Epithelial cell of prostate (primary cell): ENCODE measurements at regions not wholly inside any gene's neighbourhood (a gene's known extent, or its start where the extent isn't known, plus 50 kb on each side); places are given as distances from the start of the nearest gene placed in this dataset.

ENCODE experiments used
- DNase-seq: peaks from one replicate; pipeline ENCODE4 v3.0.0-alpha.2; 2011; ENCODE audit warnings: low read depth, low spot score
- H3K27ac ChIP-seq: fragments of 450-650 bp; 2 replicates; pipeline ENCODE4 v1.5.1; 2017; ENCODE audit warnings: mild to moderate bottlenecking

DNA sequence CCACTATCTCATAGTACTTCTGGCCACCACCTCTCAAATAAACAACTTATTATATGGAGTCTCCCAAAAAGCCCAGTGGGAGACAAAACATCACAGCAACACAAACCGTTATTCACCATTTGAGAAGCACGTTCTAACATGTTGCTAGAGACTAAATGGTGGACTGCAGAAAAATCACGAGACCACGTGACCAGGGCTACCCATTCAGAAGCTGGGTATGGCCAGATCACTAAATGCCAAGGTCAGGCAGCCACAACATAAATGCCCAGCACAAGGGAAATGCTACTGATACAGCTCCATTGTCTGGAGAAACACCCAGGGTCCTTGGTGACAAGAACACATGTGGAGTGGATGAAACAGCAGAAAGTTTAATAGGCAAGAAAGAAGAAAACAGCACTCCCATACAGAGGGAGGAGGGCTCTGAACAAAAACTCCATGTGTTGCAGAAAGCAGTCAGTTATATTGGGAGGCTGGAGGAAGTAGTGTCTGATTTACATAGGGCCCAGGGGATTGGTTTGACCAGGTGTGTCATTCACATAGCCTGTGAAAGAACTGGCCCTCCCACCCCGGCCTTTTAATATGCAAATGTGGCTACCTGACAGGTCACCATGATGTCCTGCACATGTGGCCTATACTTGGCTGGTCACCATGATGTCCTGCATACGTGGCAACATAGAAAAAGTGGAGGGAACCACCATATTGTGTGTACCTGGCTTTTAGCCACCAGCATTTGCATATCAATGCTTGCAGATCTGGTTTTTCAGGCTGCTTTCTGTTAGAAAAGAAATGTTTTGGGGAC, 97.2 kb downstream of the TRIM36 start:
- no peak for DNase-seq
- H3K27ac ChIP-seq = no peak overlapping the region

DNA sequence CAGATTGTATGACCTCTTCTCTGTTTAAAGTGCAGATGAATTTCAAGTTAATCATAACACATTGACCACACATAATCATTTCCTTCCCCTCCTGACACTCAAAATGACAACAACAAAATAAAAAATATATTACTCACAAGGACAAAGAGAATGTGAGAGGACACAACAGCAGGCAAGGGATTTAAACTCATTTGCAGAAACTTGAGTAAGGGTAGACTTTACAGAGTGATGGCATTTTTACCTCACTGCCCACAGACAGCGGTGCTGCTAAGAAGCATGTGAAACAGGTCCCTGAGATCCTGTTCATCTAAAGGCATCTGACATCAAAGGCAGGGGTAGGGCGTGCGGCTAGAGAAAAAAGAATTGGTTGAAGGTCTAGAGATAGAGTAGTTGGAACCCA, 99.0 kb downstream of the TRIM36 start:
- H3K27ac ChIP-seq = no peak overlapping the region
- DNase-seq = no peak

DNA sequence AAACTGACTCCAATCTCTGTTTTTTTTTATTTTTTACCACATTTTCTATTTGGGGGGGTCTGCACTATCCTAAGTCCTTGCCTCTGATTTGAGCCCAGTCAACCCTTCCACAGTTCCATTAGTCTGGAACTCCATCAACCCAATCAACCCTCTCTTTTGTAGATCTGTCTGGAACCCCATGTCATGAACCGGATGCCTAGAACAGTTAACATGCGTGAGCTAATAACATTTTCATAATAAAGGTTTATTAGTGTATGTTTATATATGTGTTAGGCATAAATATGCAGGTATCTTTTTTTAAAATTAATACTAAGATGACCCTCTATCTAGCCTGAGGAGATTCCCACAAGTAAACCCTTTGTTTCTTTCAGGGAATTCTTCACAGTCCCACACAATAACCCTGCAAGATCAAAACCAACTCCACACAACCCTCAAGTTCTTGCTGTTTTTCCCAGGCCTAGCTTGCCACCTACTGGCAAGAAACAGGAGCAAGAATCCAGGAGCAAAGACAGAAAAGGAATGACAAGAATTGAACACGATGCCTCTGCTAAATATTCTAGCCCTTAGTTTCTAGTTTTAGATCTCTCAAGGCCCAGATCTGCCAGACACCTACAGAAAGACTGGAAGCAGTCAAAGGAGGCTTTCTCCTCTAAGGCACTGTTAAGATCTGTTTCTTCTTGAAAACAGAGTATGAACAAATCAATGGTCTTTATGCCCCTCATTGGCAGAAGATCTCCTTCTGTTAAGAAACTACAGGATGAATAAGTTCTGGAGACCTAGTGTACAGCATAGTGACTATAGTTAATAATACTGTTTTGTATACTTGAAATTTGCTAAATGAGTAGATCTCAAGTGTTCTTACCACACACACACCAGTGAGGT, 100.4 kb downstream of the TRIM36 start:
- H3K27ac ChIP-seq = no peak overlapping the region
- no peak for DNase-seq

DNA sequence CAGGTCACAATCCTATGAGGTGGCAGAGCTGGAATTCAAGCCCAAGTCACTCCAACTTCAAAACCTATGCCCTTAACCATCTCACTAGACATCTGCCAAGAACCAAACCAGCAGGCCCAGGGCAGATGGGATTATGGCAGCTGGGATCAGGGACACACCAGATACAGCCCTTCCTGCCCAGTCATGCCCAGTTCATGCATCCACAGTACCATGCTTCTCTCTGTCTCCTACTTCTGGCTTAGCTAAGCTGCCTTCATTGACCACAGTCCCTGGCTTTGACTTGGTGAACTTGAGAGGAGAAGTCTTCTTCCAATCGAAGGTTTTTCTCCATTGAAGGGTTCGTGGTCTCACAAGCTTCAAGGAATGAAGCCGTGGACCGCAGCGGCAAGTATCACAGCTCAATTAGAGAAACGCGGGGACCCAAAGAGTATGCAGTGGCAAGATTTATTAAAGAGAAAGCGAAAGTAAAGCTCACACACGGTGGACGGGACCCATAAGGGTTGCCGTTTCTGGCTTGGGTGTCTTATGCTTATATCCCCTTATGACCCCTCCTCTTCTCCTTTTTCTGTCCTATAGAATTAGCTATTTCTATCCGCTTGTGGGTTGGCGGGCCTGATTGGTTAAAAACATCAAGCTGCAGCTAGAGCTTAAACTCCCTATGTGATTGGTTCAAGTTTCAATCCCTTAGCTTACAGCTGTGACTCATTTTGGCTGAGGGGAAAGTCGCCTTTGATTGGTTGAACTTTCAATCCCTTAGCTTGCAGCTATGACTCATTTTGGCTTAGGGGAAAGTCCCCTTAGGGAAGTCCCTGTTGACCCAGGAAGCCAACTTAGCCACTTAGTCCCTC, 101.2 kb downstream of the TRIM36 start:
- DNase-seq = no peak
- no peak overlapping the region for H3K27ac ChIP-seq

DNA sequence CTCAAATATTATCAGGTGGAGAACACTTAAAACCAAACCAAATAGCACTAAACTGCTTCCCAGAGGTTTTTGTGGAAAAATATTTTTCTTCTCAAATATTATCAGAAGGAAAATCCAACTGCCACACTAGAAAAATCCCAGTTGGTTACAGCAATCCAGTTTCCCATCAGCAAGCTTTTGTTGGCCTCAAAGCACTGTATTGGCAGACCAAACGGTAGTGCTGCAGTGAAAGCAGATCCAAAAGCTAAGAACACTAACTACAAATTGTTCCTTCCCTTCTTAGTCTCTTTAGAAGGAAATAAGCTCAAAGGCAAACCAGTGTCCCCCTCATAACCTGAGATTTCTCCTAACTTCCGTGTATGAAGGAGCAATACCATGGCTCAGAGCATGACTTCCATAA, 105.3 kb downstream of the TRIM36 start:
- DNase-seq = no peak
- no peak overlapping the region for H3K27ac ChIP-seq

DNA sequence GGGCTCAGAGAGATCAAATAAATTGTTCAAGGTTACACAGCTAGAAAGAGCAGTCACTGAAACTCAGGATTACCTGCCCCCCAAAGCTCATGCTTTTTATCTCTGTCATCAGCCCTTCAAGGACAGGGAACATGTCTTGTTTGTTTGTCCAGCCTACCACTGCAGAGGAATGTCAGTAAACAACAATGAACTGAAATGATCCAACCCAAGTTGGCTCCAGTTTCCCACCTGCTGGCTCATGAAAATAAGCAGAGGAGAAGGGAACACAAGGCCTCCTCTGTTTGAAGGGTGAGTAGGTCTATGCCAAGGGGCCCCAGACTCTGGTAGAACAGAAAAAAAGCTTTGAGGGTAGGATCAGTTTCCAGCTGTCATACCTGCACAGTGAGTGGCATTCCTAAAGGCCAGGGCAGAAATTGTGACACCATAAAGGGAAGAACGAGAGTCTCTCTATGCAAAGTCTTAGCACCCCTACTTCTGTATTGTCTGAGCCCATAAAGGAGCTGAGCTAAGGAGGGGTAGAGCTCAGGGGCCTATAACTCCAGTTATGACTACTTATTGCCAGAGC, 115.2 kb downstream of the TRIM36 start:
- no peak overlapping the region for H3K27ac ChIP-seq
- DNase-seq = no peak

DNA sequence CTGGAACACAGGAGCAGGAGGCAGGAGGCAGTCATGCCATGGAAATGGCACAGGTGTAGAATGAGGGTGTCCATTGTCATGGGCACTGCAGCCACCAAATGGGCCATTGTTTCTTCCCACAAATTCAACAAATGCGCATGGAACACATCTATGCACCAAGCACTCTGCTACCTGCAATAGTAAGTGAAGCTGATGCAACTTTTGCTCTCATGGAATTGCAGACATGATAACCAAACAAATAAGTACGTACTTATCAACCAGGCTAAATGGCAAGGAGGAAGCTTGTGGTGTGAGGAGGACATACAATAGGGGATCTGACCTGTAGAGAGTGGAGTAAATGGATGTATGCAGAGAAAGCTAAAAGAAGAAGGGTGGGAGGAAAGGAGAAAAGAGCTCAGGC, 116.8 kb downstream of the TRIM36 start:
- H3K27ac ChIP-seq = no peak overlapping the region
- no peak for DNase-seq

DNA sequence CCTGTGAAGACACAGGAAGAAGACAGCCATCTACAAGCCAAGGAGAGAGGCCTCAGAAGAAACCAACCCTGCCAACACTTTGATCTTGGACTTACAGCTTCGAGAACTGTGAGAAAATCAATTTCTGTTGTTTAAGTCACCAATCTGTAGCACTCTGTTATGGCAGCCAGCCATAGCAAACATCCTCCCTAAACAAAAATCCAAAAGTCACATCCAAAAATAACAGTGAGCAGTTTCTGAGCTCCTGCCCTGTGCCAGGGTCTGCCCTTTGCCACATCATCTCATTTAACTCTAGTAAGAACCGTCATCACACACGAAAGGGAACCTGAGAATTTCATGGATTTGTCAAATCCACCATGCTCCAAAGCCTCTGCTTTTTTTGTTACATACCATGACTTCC, 118.8 kb downstream of the TRIM36 start:
- DNase-seq = no peak
- H3K27ac ChIP-seq = no peak overlapping the region

DNA sequence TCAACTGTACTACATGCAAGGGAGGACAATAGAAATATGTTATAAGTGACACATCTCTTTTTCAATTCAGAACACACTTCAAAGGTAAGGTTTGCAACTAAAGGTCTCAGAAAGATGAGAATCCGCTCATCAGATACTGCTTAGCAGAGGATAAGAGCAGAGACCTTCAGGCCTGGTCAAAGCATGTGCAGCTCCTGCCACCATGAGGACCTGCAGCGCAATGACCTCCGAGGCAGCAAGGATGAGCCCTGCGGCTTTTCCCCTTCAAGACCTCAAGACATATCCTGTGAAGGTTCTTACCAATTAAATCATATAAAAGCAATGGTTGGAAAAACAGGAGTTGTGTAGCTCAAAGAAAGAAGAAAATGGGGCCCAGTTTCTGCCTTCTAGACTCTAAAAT, 135.8 kb downstream of the TRIM36 start:
- no peak overlapping the region for H3K27ac ChIP-seq
- DNase-seq = no peak

DNA sequence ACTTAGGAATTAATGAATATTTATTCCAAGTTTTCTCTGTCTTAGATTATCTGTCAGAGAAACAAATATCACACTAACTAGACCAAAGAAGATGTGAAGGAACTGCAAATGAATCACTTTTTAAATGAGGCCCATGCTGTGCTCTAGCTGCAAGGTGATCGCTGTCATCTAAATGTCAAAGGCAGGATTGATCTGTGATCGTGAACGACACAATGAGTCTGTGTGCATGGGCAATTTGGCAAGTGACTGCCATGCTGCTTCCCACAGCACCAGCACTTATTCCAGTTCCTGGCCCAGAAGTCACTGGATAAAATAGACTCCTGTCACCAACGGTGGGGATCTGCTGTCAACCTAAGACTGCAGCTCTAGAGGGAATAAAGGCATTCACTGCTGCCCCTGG, 141.2 kb downstream of the TRIM36 start:
- DNase-seq = no peak
- H3K27ac ChIP-seq = no peak overlapping the region

DNA sequence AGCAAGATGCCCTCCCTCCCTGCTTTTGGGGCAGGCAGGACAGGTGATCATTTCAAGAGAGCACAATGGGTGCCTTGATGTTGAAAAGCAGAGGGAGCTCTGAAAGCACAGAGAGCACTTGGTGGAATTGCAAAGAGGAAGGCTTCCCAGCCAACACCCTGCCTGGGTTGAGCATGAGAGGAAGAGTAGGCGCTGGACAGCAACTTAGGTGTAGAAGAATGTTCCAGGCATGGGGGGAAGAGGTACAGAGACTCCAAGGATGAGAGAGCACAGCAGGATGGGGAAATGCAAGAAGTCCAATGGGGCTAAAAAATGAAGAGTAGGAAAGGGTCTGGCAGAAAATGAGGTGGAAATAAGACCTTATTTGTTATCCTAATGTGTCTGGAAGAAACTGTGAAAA, 144.8 kb downstream of the TRIM36 start:
- no peak overlapping the region for H3K27ac ChIP-seq
- DNase-seq = no peak

DNA sequence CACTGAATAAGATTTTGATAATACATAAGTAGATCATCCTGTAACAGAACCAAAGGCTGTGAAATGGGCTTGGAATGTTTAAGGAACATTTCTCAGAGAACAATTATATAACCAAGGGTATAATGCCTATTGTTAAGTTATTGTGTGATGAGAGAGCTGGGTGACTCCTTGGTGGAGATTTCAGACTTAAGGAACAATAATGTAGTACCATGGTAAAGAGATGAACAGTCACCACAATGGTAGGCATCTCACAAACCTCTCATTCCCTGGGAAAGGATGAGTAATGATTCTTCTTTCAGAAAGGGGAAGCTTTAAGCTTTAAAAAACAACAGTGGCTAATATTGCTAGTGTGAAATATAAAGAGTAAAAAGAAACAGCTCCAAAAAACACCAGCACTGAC, 147.4 kb downstream of the TRIM36 start:
- DNase-seq = no peak
- H3K27ac ChIP-seq = no peak overlapping the region

DNA sequence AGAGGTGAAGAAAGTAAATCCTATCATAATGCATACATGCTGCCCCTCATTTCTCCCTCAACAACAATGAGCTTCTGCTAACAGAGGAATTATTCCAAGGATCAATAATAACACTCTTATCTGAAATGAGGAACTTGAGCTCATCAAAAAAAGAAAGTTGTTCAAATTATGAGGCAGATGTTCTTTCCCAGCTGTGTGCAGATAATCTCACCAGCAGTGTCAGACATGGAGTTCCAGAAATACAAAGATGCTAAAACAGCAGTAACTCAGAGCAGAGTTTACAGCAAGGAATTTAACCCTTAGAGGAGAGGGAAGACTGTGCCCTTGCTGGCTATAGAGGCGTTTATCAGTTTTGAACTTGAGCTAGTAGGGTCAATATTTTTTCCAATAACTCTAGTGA, 153.1 kb downstream of the TRIM36 start:
- no peak overlapping the region for H3K27ac ChIP-seq
- no peak for DNase-seq

DNA sequence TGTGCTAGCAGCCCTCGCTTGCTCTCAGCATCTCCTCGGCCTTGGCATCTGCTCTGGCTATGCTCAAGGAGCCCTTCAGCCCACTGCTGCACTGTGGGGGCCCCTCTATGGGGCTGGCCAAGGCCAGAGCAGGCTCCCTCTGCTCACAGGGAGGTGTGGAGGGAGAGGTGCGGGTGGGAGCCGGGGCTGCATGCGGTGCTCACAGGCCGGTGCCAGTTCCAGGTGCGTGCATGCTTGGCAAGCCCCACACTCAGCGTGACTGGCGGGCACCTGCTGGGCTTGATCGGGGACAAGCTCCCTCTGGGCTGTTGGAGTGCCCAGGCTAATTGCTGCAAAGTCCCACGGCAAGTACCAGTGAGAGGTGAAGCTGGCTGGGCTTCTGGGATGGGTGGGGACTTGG, 170.5 kb downstream of the TRIM36 start:
- no peak for DNase-seq
- H3K27ac ChIP-seq = no peak overlapping the region

DNA sequence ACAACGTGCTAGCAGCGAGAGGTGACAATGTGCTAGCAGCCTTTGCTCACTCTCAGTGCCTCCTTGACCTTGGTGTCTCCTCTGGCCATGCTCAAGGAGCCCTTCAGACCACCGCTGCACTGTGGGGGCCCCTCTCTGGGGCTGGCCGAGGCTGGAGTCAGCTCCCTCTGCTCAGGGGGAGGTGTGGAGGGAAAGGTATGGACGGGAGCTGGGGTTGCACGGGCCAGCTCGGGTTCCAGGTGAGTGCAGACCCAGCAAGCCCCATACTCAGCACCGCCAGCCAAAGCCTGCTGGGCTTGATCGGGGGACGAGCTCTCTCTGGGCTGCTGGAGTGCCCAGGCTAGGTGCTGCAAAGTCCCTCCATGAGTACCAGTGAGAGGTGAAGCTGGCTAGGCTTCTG, 180.2 kb downstream of the TRIM36 start:
- no peak for DNase-seq
- no peak overlapping the region for H3K27ac ChIP-seq

DNA sequence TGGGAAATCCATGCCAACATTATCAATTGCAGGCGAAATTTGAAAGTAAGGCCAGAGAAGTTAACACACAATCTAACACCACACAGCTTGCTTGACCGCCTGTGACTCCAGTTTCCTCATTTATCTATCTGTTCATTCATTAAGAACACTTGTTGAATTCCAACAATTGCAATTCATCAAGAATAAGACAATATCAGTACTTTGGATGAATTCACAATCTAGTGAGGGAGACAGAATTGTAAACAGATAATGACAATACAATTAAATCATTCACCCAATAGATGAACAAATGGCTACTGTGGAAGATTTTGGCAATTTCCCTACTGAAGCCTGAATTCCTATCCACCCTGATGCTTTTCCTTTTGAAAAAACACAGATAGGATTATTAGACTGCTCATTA, 181.6 kb downstream of the TRIM36 start:
- no peak overlapping the region for H3K27ac ChIP-seq
- no peak for DNase-seq

DNA sequence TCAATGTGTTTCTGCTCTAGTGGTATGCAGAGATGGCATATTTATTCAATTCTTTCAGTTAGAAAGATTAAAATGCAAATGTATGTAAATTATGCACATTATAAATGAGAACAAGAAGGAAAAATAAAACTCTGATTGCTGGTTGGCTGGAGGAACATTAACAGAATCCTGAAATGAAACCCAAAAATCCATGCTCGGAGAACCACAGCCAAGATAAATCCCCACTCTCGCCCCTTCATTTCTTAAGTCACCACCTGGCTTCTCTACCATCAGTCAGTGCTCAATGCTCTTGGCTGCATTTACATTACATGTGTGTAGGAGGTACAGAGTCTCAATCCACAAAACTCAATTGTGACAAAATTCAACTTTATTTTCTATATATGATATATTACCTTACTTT, 184.9 kb downstream of the TRIM36 start:
- no peak for DNase-seq
- H3K27ac ChIP-seq = no peak overlapping the region

DNA sequence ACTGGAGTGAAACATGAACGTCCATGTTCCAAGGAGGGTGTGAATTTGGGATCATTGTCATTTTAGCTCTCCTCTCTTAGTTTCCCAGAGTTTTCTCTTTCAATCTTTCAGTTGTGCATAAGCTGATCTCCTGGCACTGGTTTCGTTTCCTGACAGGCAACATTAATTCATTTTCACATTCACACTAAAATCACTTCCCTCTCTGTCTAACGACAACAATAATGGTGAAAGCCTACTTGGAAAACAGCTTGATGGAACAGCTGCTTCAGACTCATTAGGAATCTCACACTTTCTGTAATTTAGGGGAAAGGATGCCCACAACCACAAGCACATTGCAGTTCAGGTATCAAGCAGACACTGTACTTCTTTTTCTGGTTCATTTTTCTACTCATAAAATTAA, 188.6 kb downstream of the TRIM36 start:
- no peak overlapping the region for H3K27ac ChIP-seq
- no peak for DNase-seq

DNA sequence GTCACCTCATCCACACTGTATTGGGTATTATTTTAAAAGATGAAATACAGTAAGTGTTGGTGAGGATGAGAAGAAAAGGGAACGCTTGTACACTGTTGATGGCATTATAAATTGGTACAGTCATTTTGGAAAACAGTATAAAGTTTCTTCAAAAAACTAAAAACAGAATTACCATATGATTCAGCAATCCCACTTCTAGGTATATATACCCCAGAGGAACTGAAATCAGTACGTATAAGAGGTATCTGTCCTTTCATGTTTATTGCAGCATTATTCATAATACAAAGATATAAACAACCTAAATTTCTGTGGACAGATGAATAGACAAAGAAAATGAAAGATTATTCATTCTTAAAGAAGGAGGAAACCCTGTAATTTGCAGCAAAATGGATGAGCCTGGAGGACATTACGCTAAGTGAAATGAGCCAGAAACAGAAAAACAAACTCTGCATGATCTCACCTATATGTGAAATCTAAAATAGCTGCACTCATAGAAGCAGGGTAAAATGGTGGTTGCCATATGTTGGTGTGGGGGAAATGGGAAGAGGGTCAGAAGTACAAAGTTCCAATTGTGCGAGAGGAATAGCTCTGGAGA, 191.6 kb downstream of the TRIM36 start:
- no peak overlapping the region for H3K27ac ChIP-seq
- no peak for DNase-seq

DNA sequence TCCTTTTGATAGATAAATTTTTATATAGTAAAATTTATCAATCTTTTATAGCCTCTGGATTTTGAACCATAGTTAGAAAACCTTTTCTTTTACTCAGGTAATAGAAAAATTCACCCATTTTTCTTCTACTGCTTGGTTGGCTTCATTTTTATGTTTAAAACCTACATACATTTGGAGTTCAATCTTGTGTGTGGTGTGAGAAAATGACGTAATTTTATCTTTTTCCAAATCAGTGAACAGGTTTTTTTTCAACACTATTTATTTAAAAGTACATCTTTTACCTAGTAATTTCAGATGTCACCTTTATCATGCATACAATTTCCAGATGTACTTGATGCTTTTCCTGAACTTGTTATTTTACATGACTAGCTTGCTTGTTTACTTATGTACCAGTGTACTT, 200.2 kb downstream of the TRIM36 start:
- no peak for DNase-seq
- no peak overlapping the region for H3K27ac ChIP-seq
